ENCODE measurements at regions not wholly inside any gene's neighbourhood (a gene's known extent, or its start where the extent isn't known, plus 50 kb on each side); places are given as distances from the start of the nearest gene placed in this dataset.
"Not testable (repeated sequence)": the region's sequence is repeated elsewhere in the genome, so short reads cannot be mapped to it uniquely, and the experiment has no call there.

- DNase-seq (ENCODE audit: low read depth, low spot score) = not testable (repeated sequence)
Measured at GRCh38 chr4:67412153-67412712, 133.1 kb downstream of the CENPC start.

GRCh38 chr4:67403342-67403741, 142.0 kb downstream of the CENPC start:
- DNase-seq (ENCODE audit: low read depth, low spot score) = no peak

GRCh38 chr4:67401902-67402301, 143.4 kb downstream of the CENPC start:
- no peak for DNase-seq (ENCODE audit: low read depth, low spot score)

GRCh38 chr4:67397931-67398330, 147.4 kb downstream of the CENPC start:
- no peak for DNase-seq (ENCODE audit: low read depth, low spot score)

- no peak for DNase-seq (ENCODE audit: low read depth, low spot score)
Measured at GRCh38 chr4:67397031-67397430, 148.3 kb downstream of the CENPC start.

- DNase-seq (ENCODE audit: low read depth, low spot score) = no peak
Measured at GRCh38 chr4:67396008-67396407, 149.3 kb downstream of the CENPC start.

- no peak for DNase-seq (ENCODE audit: low read depth, low spot score)
Measured at GRCh38 chr4:67394879-67395278, 150.4 kb downstream of the CENPC start.

GRCh38 chr4:67393699-67394281, 151.5 kb downstream of the CENPC start:
- peak; percentile 12 for DNase-seq (ENCODE audit: low read depth, low spot score)

GRCh38 chr4:67393007-67393406, 152.3 kb downstream of the CENPC start:
- no peak for DNase-seq (ENCODE audit: low read depth, low spot score)

- not testable (repeated sequence) for DNase-seq (ENCODE audit: low read depth, low spot score)
Measured at GRCh38 chr4:67381406-67381804, 163.9 kb downstream of the CENPC start.

- DNase-seq (ENCODE audit: low read depth, low spot score) = not testable (repeated sequence)
Measured at GRCh38 chr4:67380702-67381405, 164.4 kb downstream of the CENPC start.

GRCh38 chr4:67380154-67380553, 165.1 kb downstream of the CENPC start:
- no peak for DNase-seq (ENCODE audit: low read depth, low spot score)

GRCh38 chr4:67375291-67375690, 170.0 kb downstream of the CENPC start:
- DNase-seq (ENCODE audit: low read depth, low spot score) = no peak

- DNase-seq (ENCODE audit: low read depth, low spot score) = no peak
Measured at GRCh38 chr4:67371615-67372014, 173.7 kb downstream of the CENPC start.

- no peak for DNase-seq (ENCODE audit: low read depth, low spot score)
Measured at GRCh38 chr4:67366311-67366861, 178.9 kb downstream of the CENPC start.

GRCh38 chr4:67365661-67366245, 179.6 kb downstream of the CENPC start:
- DNase-seq (ENCODE audit: low read depth, low spot score) = no peak

- DNase-seq (ENCODE audit: low read depth, low spot score) = no peak
Measured at GRCh38 chr4:67355806-67356205, 189.5 kb downstream of the CENPC start.

- DNase-seq (ENCODE audit: low read depth, low spot score) = no peak
Measured at GRCh38 chr4:67346654-67347053, 198.6 kb downstream of the CENPC start.

GRCh38 chr4:67344594-67345380, 200.5 kb downstream of the CENPC start:
- DNase-seq (ENCODE audit: low read depth, low spot score) = no peak

- no peak for DNase-seq (ENCODE audit: low read depth, low spot score)
Measured at GRCh38 chr4:67343199-67343598, 202.1 kb downstream of the CENPC start.

GRCh38 chr4:67342291-67342690, 203.0 kb downstream of the CENPC start:
- no peak for DNase-seq (ENCODE audit: low read depth, low spot score)

GRCh38 chr4:67333664-67334063, 211.6 kb downstream of the CENPC start:
- no peak for DNase-seq (ENCODE audit: low read depth, low spot score)
